Natural killer cell treated with Interleukin-12 subunit alpha and Interleukin-12 subunit beta and Interleukin-15 and Interleukin-18, amount 100 ng/mL, for 72 hours (primary cell): ENCODE measurements at regions not wholly inside any gene's neighbourhood (a gene's known extent, or its start where the extent isn't known, plus 50 kb on each side); places are given as distances from the start of the nearest gene placed in this dataset.
A peak's percentile ranks its signal among the peaks of the same experiment; 100 is the strongest.

Experiments used
- ATAC-seq, 2 donors: fragments of 150-1000 bp; cut with Tn5 transposase in 1 of 2; sonication (Bioruptor Pico), chemical (Tn5 transposase) in 1 of 2; 2 replicates each; pipeline ENCODE4 v1.10.0; 2021
- DNase-seq: peaks from one replicate; pipeline ENCODE4 v3.0.0; 2022; ENCODE audit warnings: low spot score
- H3K27ac Mint-ChIP-seq, 2 donors: 1 replicate in 1 of 2; 2 replicates in 1 of 2; pipeline ENCODE4 v1.8.0; 2022; ENCODE audit warnings: mixed read lengths in 2 of 2, mild to moderate bottlenecking in 1 of 2, moderate library complexity in 1 of 2
- H3K27me3 Mint-ChIP-seq, 2 donors: 1 replicate in 1 of 2; 2 replicates in 1 of 2; pipeline ENCODE4 v1.8.0; 2022; ENCODE audit warnings: mixed read lengths in 2 of 2
- H3K36me3 Mint-ChIP-seq: one replicate; pipeline ENCODE4 v1.8.0; 2022; ENCODE audit warnings: mixed read lengths
- H3K4me1 Mint-ChIP-seq, 2 donors: 1 replicate in 1 of 2; 2 replicates in 1 of 2; pipeline ENCODE4 v1.8.0; 2022; ENCODE audit warnings: low read depth in 2 of 2, mixed read lengths in 2 of 2, mild to moderate bottlenecking in 1 of 2
- H3K4me3 Mint-ChIP-seq: one replicate; pipeline ENCODE4 v1.8.0; 2022; ENCODE audit warnings: mixed read lengths
- H3K9me3 Mint-ChIP-seq: 2 replicates; pipeline ENCODE4 v1.8.0; 2022; ENCODE audit warnings: mixed read lengths

- peak overlapping the region; percentile 89 to 93 for H3K27ac Mint-ChIP-seq
- peak overlapping the region; percentile 87 for H3K4me3 Mint-ChIP-seq
- no peaks in the 10 kb centered on the region for H3K27me3 Mint-ChIP-seq
- DNase-seq (no peak), ATAC-seq (no peak)
- peaks cover 88 to 90% of the 10 kb centered on the region in 2 donors for H3K4me1 Mint-ChIP-seq
- H3K9me3 Mint-ChIP-seq: no peaks in the 10 kb centered on the region
- peaks cover 6% of the 10 kb centered on the region for H3K36me3 Mint-ChIP-seq
Observed at GRCh38 chr14:22478670-22479069, 110.4 kb downstream of the DAD1 start.

- Mint-ChIP-seq H3K36me3 (peaks cover 6% of the 10 kb centered on the region), H3K4me1 (peaks cover 88 to 90% of the 10 kb centered on the region in 2 donors), H3K9me3 (no peaks in the 10 kb centered on the region), H3K4me3 (peak overlapping the region; percentile 82), H3K27me3 (no peaks in the 10 kb centered on the region), H3K27ac (peak overlapping the region; percentile 89 to 93)
- no peak for DNase-seq
- peak; percentile 53 to 75 for ATAC-seq
Observed at GRCh38 chr14:22478247-22478646, 110.8 kb downstream of the DAD1 start.

- peaks cover 88 to 90% of the 10 kb centered on the region in 2 donors for H3K4me1 Mint-ChIP-seq
- no peaks in the 10 kb centered on the region for H3K9me3 Mint-ChIP-seq
- H3K36me3 Mint-ChIP-seq: peaks cover 6% of the 10 kb centered on the region
- no peak for DNase-seq
- peak overlapping the region; percentile 89 to 93 for H3K27ac Mint-ChIP-seq
- peak overlapping the region; percentile 82 for H3K4me3 Mint-ChIP-seq
- ATAC-seq: no peak
- H3K27me3 Mint-ChIP-seq: no peaks in the 10 kb centered on the region
Observed at GRCh38 chr14:22477569-22478194, 111.3 kb downstream of the DAD1 start.

GRCh38 chr14:22476887-22477286 is 112.1 kb downstream of the DAD1 start:
- Mint-ChIP-seq H3K27ac (peak overlapping the region; percentile 89 to 93), H3K36me3 (peaks cover 6% of the 10 kb centered on the region)

GRCh38 chr14:22476005-22476751 is 112.8 kb downstream of the DAD1 start:
- Mint-ChIP-seq H3K36me3 (peaks cover 6% of the 10 kb centered on the region), H3K4me3 (peak overlapping the region; percentile 82), H3K4me1 (peaks cover 82 to 88% of the 10 kb centered on the region in 2 donors), H3K27me3 (no peaks in the 10 kb centered on the region), H3K9me3 (no peaks in the 10 kb centered on the region), H3K27ac (peak overlapping the region; percentile 89 to 93)
- ATAC-seq (peak in 1 of 2 donors; percentile 48), DNase-seq (no peak)

More at GRCh38 chr14:22476887-22477286, 112.1 kb downstream of the DAD1 start:
- Mint-ChIP-seq H3K9me3 (no peaks in the 10 kb centered on the region), H3K4me3 (peak overlapping the region; percentile 82), H3K27me3 (no peaks in the 10 kb centered on the region), H3K4me1 (peaks cover 84 to 88% of the 10 kb centered on the region in 2 donors)
- ATAC-seq (no peak), DNase-seq (no peak)

- no peaks in the 10 kb centered on the region for H3K27me3 Mint-ChIP-seq
- H3K4me1 Mint-ChIP-seq: peaks cover 82 to 88% of the 10 kb centered on the region in 2 donors
- peaks cover 6% of the 10 kb centered on the region for H3K36me3 Mint-ChIP-seq
- H3K27ac Mint-ChIP-seq: peak overlapping the region; percentile 89 to 93
- no peaks in the 10 kb centered on the region for H3K9me3 Mint-ChIP-seq
- ATAC-seq (no peak), DNase-seq (no peak)
- H3K4me3 Mint-ChIP-seq: peak overlapping the region; percentile 82
Observed at GRCh38 chr14:22475381-22475780, 113.6 kb downstream of the DAD1 start.

- peak overlapping the region; percentile 82 for H3K4me3 Mint-ChIP-seq
- no peak for ATAC-seq
- peak overlapping the region; percentile 89 to 93 for H3K27ac Mint-ChIP-seq
- peaks cover 78 to 87% of the 10 kb centered on the region in 2 donors for H3K4me1 Mint-ChIP-seq
- no peak for DNase-seq
- H3K27me3 Mint-ChIP-seq: no peaks in the 10 kb centered on the region
- H3K36me3 Mint-ChIP-seq: peaks cover 6% of the 10 kb centered on the region
- no peaks in the 10 kb centered on the region for H3K9me3 Mint-ChIP-seq
Observed at GRCh38 chr14:22474730-22475351, 114.2 kb downstream of the DAD1 start.

GRCh38 chr14:22472935-22473854 is 115.8 kb downstream of the DAD1 start:
- H3K27ac Mint-ChIP-seq: peak overlapping the region; percentile 89 to 93
- peaks cover 75 to 88% of the 10 kb centered on the region in 2 donors for H3K4me1 Mint-ChIP-seq
- DNase-seq (peak; percentile 81), ATAC-seq (peak; percentile 73 to 84)
- peak overlapping the region; percentile 48 for H3K4me3 Mint-ChIP-seq
- H3K27me3 Mint-ChIP-seq: no peaks in the 10 kb centered on the region
- no peaks in the 10 kb centered on the region for H3K9me3 Mint-ChIP-seq
- peaks cover 6% of the 10 kb centered on the region for H3K36me3 Mint-ChIP-seq

GRCh38 chr14:22472466-22472865 is 116.6 kb downstream of the DAD1 start:
- H3K4me1 Mint-ChIP-seq: peaks cover 69 to 87% of the 10 kb centered on the region in 2 donors
- H3K27ac Mint-ChIP-seq: peak overlapping the region; percentile 89 to 93
- ATAC-seq (no peak), DNase-seq (no peak)
- no peaks in the 10 kb centered on the region for H3K9me3 Mint-ChIP-seq
- H3K27me3 Mint-ChIP-seq: no peaks in the 10 kb centered on the region
- H3K36me3 Mint-ChIP-seq: peaks cover 6% of the 10 kb centered on the region
- H3K4me3 Mint-ChIP-seq: peak overlapping the region; percentile 48

GRCh38 chr14:22471545-22472121 is 117.4 kb downstream of the DAD1 start:
- no peaks in the 10 kb centered on the region for H3K9me3 Mint-ChIP-seq
- no peaks in the 10 kb centered on the region for H3K27me3 Mint-ChIP-seq
- DNase-seq: no peak
- H3K4me1 Mint-ChIP-seq: peaks cover 70 to 87% of the 10 kb centered on the region in 2 donors
- H3K36me3 Mint-ChIP-seq: peaks cover 6% of the 10 kb centered on the region
- H3K27ac Mint-ChIP-seq: peak overlapping the region; percentile 89 to 93
- peak; percentile 49 to 65 for ATAC-seq
- peak overlapping the region; percentile 66 for H3K4me3 Mint-ChIP-seq

GRCh38 chr14:22469538-22470303 is 119.3 kb downstream of the DAD1 start:
- peak overlapping the region; percentile 89 to 93 for H3K27ac Mint-ChIP-seq
- no peaks in the 10 kb centered on the region for H3K9me3 Mint-ChIP-seq
- no peaks in the 10 kb centered on the region for H3K27me3 Mint-ChIP-seq
- ATAC-seq: no peak
- H3K4me1 Mint-ChIP-seq: peaks cover 76 to 90% of the 10 kb centered on the region in 2 donors
- no peak for DNase-seq
- peaks cover 12% of the 10 kb centered on the region for H3K36me3 Mint-ChIP-seq
- peak overlapping the region; percentile 71 for H3K4me3 Mint-ChIP-seq

- Mint-ChIP-seq H3K36me3 (peaks cover 17% of the 10 kb centered on the region), H3K4me3 (peak overlapping the region; percentile 71), H3K27ac (peak overlapping the region; percentile 89 to 93), H3K27me3 (no peaks in the 10 kb centered on the region), H3K9me3 (no peaks in the 10 kb centered on the region), H3K4me1 (peaks cover 76 to 90% of the 10 kb centered on the region in 2 donors)
- DNase-seq (no peak), ATAC-seq (no peak)
Observed at GRCh38 chr14:22468830-22469229, 120.2 kb downstream of the DAD1 start.
